Effector memory CD4-positive, alpha-beta T cell (primary cell): ENCODE measurements at regions not wholly inside any gene's neighbourhood (a gene's known extent, or its start where the extent isn't known, plus 50 kb on each side); places are given as distances from the start of the nearest gene placed in this dataset.

ENCODE experiments used
- DNase-seq, 3 donors: peaks; one replicate each; pipeline ENCODE4 v3.0.0-alpha.2; 2020
- H3K27ac ChIP-seq: 2 replicates; pipeline ENCODE4 v1.7.0; 2013; ENCODE audit warnings: mild to moderate bottlenecking, low read length, moderate library complexity; ENCODE audit not compliant: insufficient read depth, poor library complexity, severe bottlenecking
- H3K27me3 ChIP-seq: replicated peaks from 2 replicates; pipeline ENCODE4 v1.7.0; 2013; ENCODE audit warnings: mild to moderate bottlenecking, low read length; ENCODE audit not compliant: insufficient read depth, control insufficient read depth, poor library complexity, severe bottlenecking
- H3K36me3 ChIP-seq: 2 replicates; pipeline ENCODE4 v1.7.0; 2013; ENCODE audit warnings: mild to moderate bottlenecking, low read length, moderate library complexity; ENCODE audit not compliant: control insufficient read depth, insufficient read depth
- H3K4me1 ChIP-seq: 2 replicates; pipeline ENCODE4 v1.7.0; 2013; ENCODE audit warnings: low read length, mild to moderate bottlenecking; ENCODE audit not compliant: control insufficient read depth, insufficient read depth, poor library complexity, severe bottlenecking
- H3K4me3 ChIP-seq: 2 replicates; pipeline ENCODE4 v1.7.0; 2013; ENCODE audit warnings: low read length, low read depth, mild to moderate bottlenecking; ENCODE audit not compliant: insufficient read depth, poor library complexity, severe bottlenecking
- H3K9me3 ChIP-seq: 2 replicates; pipeline ENCODE4 v1.7.0; 2013; ENCODE audit warnings: mild to moderate bottlenecking, low read length, moderate library complexity; ENCODE audit not compliant: control insufficient read depth

DNA sequence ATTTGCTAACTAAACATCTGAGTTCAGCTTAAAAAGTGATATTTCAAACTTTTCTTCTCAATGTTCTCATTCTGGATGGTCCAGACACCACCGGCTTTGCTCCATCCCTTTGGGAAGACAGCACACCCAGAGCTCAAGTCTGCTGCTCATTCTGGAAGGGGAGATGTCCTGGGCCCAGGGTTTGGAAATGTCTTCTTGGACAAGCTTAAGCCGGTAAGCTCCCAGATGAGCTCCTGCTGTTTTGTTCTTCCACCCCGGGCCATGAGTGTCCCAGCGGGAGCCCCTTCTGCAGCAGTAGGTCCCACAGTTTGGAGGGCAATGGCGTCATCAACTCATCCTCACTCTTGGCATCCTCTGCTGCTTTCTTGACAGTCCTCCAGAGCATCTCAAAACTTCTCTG is 105.2 kb downstream of the TMEM100 start:
- no peaks in the 10 kb centered on the region for H3K4me1 ChIP-seq
- H3K4me3 ChIP-seq, result no peak overlapping the region
- DNase-seq, result no peak
- H3K9me3 ChIP-seq, result no peaks in the 10 kb centered on the region
- H3K27me3 ChIP-seq, result no peaks in the 10 kb centered on the region
- H3K36me3 ChIP-seq, result no peaks in the 10 kb centered on the region
- no peak overlapping the region for H3K27ac ChIP-seq

DNA sequence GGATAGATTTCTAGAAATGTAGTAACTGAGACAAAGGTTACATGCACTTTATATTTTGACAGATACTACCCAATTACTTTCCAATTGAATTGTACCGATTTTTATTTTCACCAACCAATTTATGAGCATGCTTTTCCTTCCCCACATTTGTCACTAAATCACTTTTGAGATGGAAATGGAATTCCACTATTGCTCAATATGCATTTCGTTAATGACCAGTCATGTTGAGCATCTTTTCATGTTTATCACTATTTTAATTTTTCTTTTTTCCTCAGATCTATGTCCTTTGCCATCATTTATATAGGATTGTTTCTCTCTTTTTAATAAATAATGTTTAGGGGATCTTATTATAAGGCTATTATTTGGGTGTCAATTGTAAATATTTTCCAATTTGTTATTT is 102.8 kb upstream of the SMIM36 start:
- Histone ChIP-seq H3K27ac (no peak overlapping the region), H3K36me3 (no peaks in the 10 kb centered on the region), H3K4me3 (no peak overlapping the region), H3K9me3 (no peaks in the 10 kb centered on the region), H3K27me3 (no peaks in the 10 kb centered on the region), H3K4me1 (no peaks in the 10 kb centered on the region)
- DNase-seq, result no peak

- no peak overlapping the region for H3K4me3 ChIP-seq
- H3K27me3 ChIP-seq, result no peaks in the 10 kb centered on the region
- no peaks in the 10 kb centered on the region for H3K4me1 ChIP-seq
- no peaks in the 10 kb centered on the region for H3K36me3 ChIP-seq
- H3K9me3 ChIP-seq, result no peaks in the 10 kb centered on the region
- DNase-seq, result no peak
- H3K27ac ChIP-seq, result no peak overlapping the region
These were observed 101.5 kb upstream of the SMIM36 start for GRCh38 chr17:55612691-55613141.

DNA sequence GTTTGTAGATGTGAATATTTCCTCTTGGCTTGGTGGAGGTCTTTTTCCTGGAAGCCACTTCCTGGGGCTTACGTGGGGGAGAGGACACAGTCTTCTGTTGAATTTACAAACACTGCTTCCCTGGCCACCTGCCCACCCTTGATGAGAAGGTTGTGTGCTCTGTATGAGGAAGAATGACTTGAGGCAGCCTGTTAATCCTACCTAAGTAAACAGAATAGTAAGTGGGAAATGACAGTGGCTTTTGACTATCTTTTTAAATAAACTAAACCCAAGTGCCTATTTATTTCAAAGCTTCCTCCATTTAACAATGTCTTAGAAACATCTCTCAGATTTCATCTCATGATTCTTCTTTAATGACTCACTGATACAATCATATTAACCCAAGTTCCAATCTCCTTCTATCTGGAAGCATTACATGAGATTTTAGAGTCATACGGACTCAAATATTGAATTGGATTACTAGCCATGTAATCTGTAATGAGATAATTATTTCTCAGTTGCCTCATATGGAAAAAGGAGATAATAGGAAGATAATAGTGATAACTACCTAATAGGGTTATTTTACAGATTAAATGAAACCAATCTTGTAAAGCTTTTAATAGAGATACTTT is 96.6 kb upstream of the SMIM36 start:
- Histone ChIP-seq H3K27ac (no peak overlapping the region), H3K4me1 (no peaks in the 10 kb centered on the region)
- no peak for DNase-seq

DNA sequence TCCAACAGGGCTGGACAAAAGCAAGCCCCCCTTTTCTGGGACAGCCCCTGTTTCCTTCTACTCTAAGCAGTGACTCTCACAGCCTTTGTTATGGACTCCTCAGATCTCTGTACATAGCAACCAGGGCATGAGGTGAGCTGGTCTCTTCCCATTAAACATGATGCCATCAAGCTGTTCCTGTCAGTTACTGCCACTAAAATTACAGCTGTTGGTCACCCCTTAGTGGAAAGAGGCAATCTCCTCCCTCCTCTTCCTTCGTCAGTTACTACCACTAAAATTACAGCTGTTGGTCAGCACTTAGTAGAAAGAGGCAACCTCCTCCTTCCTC is 95.2 kb upstream of the SMIM36 start:
- Histone ChIP-seq H3K4me1 (no peaks in the 10 kb centered on the region), H3K36me3 (no peaks in the 10 kb centered on the region), H3K27me3 (no peaks in the 10 kb centered on the region), H3K4me3 (no peak overlapping the region), H3K27ac (no peak overlapping the region), H3K9me3 (no peaks in the 10 kb centered on the region)
- DNase-seq, result no peak

More for the DNA sequence above, 96.6 kb upstream of the SMIM36 start:
- no peaks in the 10 kb centered on the region for H3K27me3 ChIP-seq
- no peak overlapping the region for H3K4me3 ChIP-seq
- H3K9me3 ChIP-seq, result no peaks in the 10 kb centered on the region
- H3K36me3 ChIP-seq, result no peaks in the 10 kb centered on the region

DNA sequence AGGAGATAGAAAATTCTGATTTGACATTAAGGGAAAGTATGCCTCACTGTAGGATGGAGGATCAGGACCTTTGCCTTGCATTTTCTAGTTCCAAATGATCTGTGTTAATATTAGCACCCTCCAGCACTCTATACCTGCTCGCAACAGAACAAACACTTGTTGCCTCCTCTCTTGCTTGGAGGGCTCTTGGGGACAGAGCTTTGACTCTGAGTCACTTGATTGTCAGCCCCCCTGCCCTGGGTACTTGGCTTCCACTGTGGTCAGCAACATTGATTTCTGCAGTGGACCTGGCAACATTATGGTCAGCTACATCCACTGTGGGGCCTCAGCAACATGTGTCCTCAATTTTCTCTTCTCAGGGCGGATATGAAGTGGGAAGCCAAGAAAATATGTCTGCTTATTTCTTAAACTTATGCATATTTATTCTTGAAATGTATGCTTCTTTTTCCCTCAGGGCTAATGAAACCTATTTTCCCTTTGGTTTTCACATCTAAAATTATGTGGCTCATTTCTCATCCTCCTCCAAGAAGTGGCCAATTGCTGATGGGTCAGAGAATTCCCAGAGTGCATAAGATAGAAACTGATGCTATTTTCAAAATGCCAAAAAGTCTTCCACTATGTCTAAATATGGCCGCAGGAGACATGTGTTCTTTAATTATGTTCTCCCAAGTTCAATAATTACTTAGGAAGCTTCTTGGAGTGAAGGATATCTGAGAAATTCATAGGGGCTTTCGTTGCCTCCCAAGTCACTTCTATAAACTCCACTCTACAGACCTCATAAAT is 94.6 kb upstream of the SMIM36 start:
- Histone ChIP-seq H3K27ac (no peak overlapping the region), H3K4me3 (no peak overlapping the region), H3K36me3 (no peaks in the 10 kb centered on the region), H3K27me3 (no peaks in the 10 kb centered on the region), H3K4me1 (no peaks in the 10 kb centered on the region), H3K9me3 (no peaks in the 10 kb centered on the region)
- DNase-seq, result no peak

DNA sequence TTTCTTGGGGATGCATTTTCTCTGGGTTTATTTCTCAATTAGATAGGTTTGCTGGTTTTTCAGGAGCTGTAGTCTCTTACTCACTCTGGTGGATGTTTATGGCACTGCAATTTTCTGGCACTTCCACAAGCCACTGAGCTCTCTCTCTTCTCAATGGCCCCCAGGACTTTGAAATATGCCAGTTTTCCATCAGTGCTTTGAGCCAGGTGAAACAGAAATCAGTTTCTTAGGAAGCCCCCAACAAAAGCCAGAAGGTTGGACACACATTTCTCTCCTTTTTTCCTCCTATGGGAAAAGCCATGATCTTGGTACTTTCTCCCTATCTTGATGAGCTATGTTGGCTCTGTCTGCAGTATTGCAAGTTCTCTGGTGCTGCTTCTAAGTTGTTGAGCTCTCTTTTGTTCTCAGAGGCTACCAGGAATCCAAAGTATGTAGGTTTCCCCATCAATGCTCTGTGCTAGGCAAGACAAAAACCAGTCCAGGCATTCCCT is 90.7 kb upstream of the SMIM36 start:
- Histone ChIP-seq H3K27ac (no peak overlapping the region), H3K4me1 (no peaks in the 10 kb centered on the region), H3K36me3 (no peaks in the 10 kb centered on the region), H3K4me3 (no peak overlapping the region), H3K27me3 (no peaks in the 10 kb centered on the region), H3K9me3 (peaks cover 6% of the 10 kb centered on the region)
- no peak for DNase-seq

GRCh38 chr17:55598495-55598894 is 87.2 kb upstream of the SMIM36 start:
- no peak overlapping the region for H3K4me3 ChIP-seq
- no peaks in the 10 kb centered on the region for H3K4me1 ChIP-seq
- H3K36me3 ChIP-seq, result no peaks in the 10 kb centered on the region
- H3K27ac ChIP-seq, result no peak overlapping the region
- DNase-seq, result no peak
- H3K9me3 ChIP-seq, result peaks cover 6% of the 10 kb centered on the region
- H3K27me3 ChIP-seq, result no peaks in the 10 kb centered on the region

- no peak for DNase-seq
- no peak overlapping the region for H3K27ac ChIP-seq
- H3K4me1 ChIP-seq, result no peaks in the 10 kb centered on the region
- no peaks in the 10 kb centered on the region for H3K36me3 ChIP-seq
- no peak overlapping the region for H3K4me3 ChIP-seq
- no peaks in the 10 kb centered on the region for H3K27me3 ChIP-seq
- no peaks in the 10 kb centered on the region for H3K9me3 ChIP-seq
These were observed 77.4 kb upstream of the SMIM36 start for GRCh38 chr17:55588446-55589242.
